Gastrocnemius medialis (tissue), 4 donors: ENCODE measurements at regions not wholly inside any gene's neighbourhood (a gene's known extent, or its start where the extent isn't known, plus 50 kb on each side); places are given as distances from the start of the nearest gene placed in this dataset.
A peak's percentile ranks its signal among the peaks of the same experiment; 100 is the strongest.

ENCODE experiments used
- ATAC-seq, 2 donors: fragments of 150-250 bp; one replicate each; pipeline ENCODE4 v1.9.1; 2016
- DNase-seq, 2 donors: peaks; one replicate each; pipeline ENCODE4 v3.0.0-alpha.2; 2019
- H3K27ac ChIP-seq, 4 donors: fragments of 200-600 bp; sonication (generic); 1 replicate in 1 of 4; 2 replicates in 3 of 4; pipeline ENCODE4 v1.5.1; 2016 to 2018; ENCODE audit warnings: mild to moderate bottlenecking in 2 of 4, moderate library complexity in 1 of 4
- H3K27me3 ChIP-seq, 3 donors: fragments of 200-600 bp; sonication (generic) in 2 of 3; 1 replicate in 1 of 3; 2 replicates in 2 of 3; pipeline versions ENCODE4 v1.5.1 to v1.6.0; 2016 to 2019; ENCODE audit warnings: mild to moderate bottlenecking in 1 of 3, moderate library complexity in 1 of 3
- H3K36me3 ChIP-seq, 2 donors: fragments of 200-600 bp; sonication (generic) in 1 of 2; one replicate each; pipeline ENCODE4 v1.5.1; 2017 to 2018
- H3K4me1 ChIP-seq, 2 donors: fragments of 200-600 bp; sonication (generic) in 1 of 2; one replicate each; pipeline ENCODE4 v1.5.1; 2016 to 2017; ENCODE audit warnings: mild to moderate bottlenecking in 2 of 2
- H3K4me3 ChIP-seq, 4 donors: fragments of 200-600 bp; sonication (generic) in 3 of 4; 1 replicate in 1 of 4; 2 replicates in 3 of 4; pipeline ENCODE4 v1.5.1; 2016 to 2019; ENCODE audit warnings: mild to moderate bottlenecking in 2 of 4
- H3K9me3 ChIP-seq, 3 donors: fragments of 200-600 bp; sonication (generic) in 2 of 3; 1 replicate in 1 of 3; 2 replicates in 2 of 3; pipeline ENCODE4 v1.5.1; 2016 to 2019
- CTCF ChIP-seq, 5 experiments: fragments of 450-650 bp in 3 of 5; fragments of 200-600 bp in 2 of 5; sonication (generic) in 2 of 5; IDR thresholded peaks in 4 of 5; conservative IDR thresholded peaks in 1 of 5; 1 replicate in 4 of 5; 2 replicates in 1 of 5; pipeline ENCODE4 v1.5.1; 2016 to 2019; ENCODE audit warnings: antibody characterized with exemption in 5 of 5, mild to moderate bottlenecking in 3 of 5, moderate library complexity in 3 of 5
- POLR2A ChIP-seq, 2 donors: fragments of 450-650 bp; IDR thresholded peaks; one replicate each; pipeline ENCODE4 v1.6.1; 2017; ENCODE audit warnings: antibody characterized with exemption in 2 of 2, mild to moderate bottlenecking in 2 of 2, moderate library complexity in 2 of 2
- in situ Hi-C, 4 donors: fragments of 200-750 bp; cut with MboI; loops; one replicate each; pipeline versions ENCODE4 v1.15.0 to v1.8.0; 2017; ENCODE audit warnings: low sequenced_read_pairs in 4 of 4
- intact Hi-C: fragments of 100-400 bp; cut with DNase I; formaldehyde crosslinking; loops from one replicate; pipeline ENCODE4 v1.15.1; 2023; ENCODE audit warnings: low total_unique reads

DNA sequence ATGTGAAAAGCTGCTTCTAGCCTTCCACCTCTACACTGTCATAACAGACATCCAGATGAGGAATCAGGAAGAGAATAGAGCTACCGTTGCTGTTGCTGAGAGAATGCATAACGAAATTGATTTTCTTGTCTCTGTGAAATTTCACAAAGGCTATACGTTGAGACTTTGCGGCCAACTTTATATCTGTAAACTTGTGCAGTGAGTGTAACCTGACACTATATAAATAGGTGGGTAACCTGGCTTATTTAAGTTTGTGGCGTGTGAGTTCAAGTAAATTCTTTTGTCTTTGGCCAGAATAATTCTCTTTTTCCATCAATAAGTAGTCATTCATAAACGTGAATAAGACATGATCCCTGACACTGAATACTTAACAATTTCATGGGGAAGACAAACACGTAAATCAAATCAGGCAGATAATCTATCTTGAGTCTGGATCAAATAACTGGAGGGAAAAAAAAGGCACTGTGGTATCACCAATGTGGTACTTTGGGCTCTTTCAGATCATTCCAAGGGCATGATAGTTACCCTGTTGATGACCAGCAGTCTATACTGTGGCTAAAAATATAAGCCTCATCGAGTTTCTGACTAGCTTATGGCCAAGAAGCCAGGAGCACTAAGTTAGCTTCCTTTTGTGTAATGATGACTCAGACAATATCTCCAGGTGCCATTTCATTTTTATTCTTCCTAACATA is 98.2 kb upstream of the RASA1 start:
- intact Hi-C loops, result no loop called here
- no peak for TF ChIP-seq POLR2A (IDR thresholded peaks at IDR 0.05)
- Histone ChIP-seq H3K4me1 (peaks cover 2 to 7% of the 10 kb centered on the region in 2 donors), H3K36me3 (no peaks in the 10 kb centered on the region), H3K9me3 (no peaks in the 10 kb centered on the region), H3K27ac (no peak overlapping the region), H3K4me3 (no peak overlapping the region), H3K27me3 (no peaks in the 10 kb centered on the region)
- in situ Hi-C loops, result no loop called here
- peak in 1 of 2 donors; percentile 78 for ATAC-seq
- DNase-seq, result no peak

DNA sequence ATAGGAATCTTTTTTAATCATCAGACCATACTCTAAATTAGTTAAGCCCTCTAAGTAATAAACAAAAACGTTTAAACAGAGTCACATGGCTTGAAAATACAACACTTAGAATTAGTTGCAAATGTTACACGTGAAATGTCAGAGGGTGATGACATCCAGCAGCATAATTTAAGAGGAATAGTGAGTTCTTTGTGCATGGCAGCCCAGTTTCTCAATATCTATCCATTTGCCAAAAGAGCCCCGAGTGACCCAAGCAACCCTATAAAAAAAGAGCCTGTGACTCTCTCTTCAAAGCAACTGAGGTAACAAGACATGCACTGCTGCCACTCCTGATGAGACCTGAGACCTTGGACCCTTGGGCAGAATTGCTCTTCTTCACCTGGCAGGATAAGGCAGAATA is 96.9 kb upstream of the RASA1 start:
- Histone ChIP-seq H3K4me3 (no peak overlapping the region), H3K9me3 (no peaks in the 10 kb centered on the region), H3K27ac (no peak overlapping the region), H3K27me3 (no peaks in the 10 kb centered on the region), H3K4me1 (peaks cover 2 to 7% of the 10 kb centered on the region in 2 donors), H3K36me3 (no peaks in the 10 kb centered on the region)
- peak; percentile 24 to 56 for ATAC-seq
- no peak for DNase-seq
- TF ChIP-seq POLR2A (IDR thresholded peaks at IDR 0.05) (no peak), CTCF (IDR thresholded peaks at IDR 0.05 in 4 of 5, conservative IDR thresholded peaks at IDR 0.05 in 1 of 5) (no peak)
- intact Hi-C loops (no loop called here), in situ Hi-C loops (no loop called here)

- Histone ChIP-seq H3K4me3 (no peak overlapping the region), H3K4me1 (no peaks in the 10 kb centered on the region), H3K27me3 (no peaks in the 10 kb centered on the region), H3K36me3 (no peaks in the 10 kb centered on the region), H3K9me3 (no peaks in the 10 kb centered on the region), H3K27ac (no peak overlapping the region)
- DNase-seq (no peak), ATAC-seq (no peak)
- in situ Hi-C loops (no loop called here), intact Hi-C loops (no loop called here)
- TF ChIP-seq POLR2A (IDR thresholded peaks at IDR 0.05) (no peak), CTCF (IDR thresholded peaks at IDR 0.05 in 4 of 5, conservative IDR thresholded peaks at IDR 0.05 in 1 of 5) (no peak)
These were observed 85.0 kb upstream of the RASA1 start for GRCh38 chr5:87182649-87183048.

GRCh38 chr5:87183896-87184295 is 83.8 kb upstream of the RASA1 start:
- H3K9me3 ChIP-seq, result no peaks in the 10 kb centered on the region
- TF ChIP-seq CTCF (IDR thresholded peaks at IDR 0.05 in 4 of 5, conservative IDR thresholded peaks at IDR 0.05 in 1 of 5), result no peak
- TF ChIP-seq POLR2A (IDR thresholded peaks at IDR 0.05), result no peak
- no peak for ATAC-seq
- no peaks in the 10 kb centered on the region for H3K27me3 ChIP-seq
- intact Hi-C loops (no loop called here), in situ Hi-C loops (no loop called here)
- H3K36me3 ChIP-seq, result no peaks in the 10 kb centered on the region
- H3K4me1 ChIP-seq, result peaks cover 0 to 9% of the 10 kb centered on the region in 2 donors
- H3K4me3 ChIP-seq, result no peak overlapping the region
- no peak for DNase-seq
- no peak overlapping the region for H3K27ac ChIP-seq

DNA sequence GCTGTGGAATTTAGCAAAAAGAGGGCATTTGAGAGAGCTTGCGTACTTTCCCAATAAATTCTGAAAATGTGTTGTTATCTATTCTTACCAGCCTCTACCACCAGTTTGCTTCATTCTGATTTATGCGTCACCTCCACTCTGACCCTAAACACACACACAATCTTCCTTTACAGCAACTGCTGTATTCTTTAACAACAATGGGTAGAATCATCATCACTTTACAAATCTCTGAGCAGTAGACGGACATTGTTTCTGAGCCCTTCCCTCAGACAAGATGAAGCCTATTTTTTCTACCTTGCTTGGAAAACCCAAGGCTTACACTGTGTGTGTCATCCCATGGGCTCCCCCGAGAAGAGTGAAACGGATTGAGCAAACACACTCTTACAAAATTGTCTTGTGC is 83.1 kb upstream of the RASA1 start:
- Histone ChIP-seq H3K4me1 (peaks cover 0 to 9% of the 10 kb centered on the region in 2 donors), H3K4me3 (no peak overlapping the region), H3K27me3 (no peaks in the 10 kb centered on the region), H3K36me3 (no peaks in the 10 kb centered on the region), H3K9me3 (no peaks in the 10 kb centered on the region), H3K27ac (no peak overlapping the region)
- TF ChIP-seq POLR2A (IDR thresholded peaks at IDR 0.05) (no peak), CTCF (IDR thresholded peaks at IDR 0.05 in 4 of 5, conservative IDR thresholded peaks at IDR 0.05 in 1 of 5) (no peak)
- in situ Hi-C loops (no loop called here), intact Hi-C loops (no loop called here)
- no peak for DNase-seq
- no peak for ATAC-seq
